Testis (tissue), 2 donors: ENCODE measurements at regions not wholly inside any gene's neighbourhood (a gene's known extent, or its start where the extent isn't known, plus 50 kb on each side); places are given as distances from the start of the nearest gene placed in this dataset.

Experiments
- DNase-seq: peaks from one replicate; pipeline ENCODE4 v3.0.0-alpha.2; 2019
- H3K27ac ChIP-seq, 2 donors: fragments of 200-600 bp; sonication (generic); one replicate each; pipeline ENCODE4 v1.5.1; 2019
- H3K27me3 ChIP-seq: fragments of 200-600 bp; sonication (generic); one replicate; pipeline ENCODE4 v1.5.1; 2019
- H3K36me3 ChIP-seq: fragments of 200-600 bp; sonication (generic); one replicate; pipeline ENCODE4 v1.5.1; 2017; ENCODE audit warnings: low read depth; ENCODE audit errors: missing control alignments
- H3K4me1 ChIP-seq: fragments of 200-600 bp; sonication (generic); one replicate; pipeline ENCODE4 v1.5.1; 2019
- H3K4me3 ChIP-seq, 2 donors: fragments of 200-600 bp; sonication (generic); one replicate each; pipeline ENCODE4 v1.5.1; 2017 to 2019
- H3K9me3 ChIP-seq: fragments of 200-600 bp; sonication (generic); one replicate; pipeline ENCODE4 v1.5.1; 2017
- POLR2A ChIP-seq: fragments of 450-650 bp; IDR thresholded peaks from one replicate; pipeline ENCODE4 v1.6.1; 2017; ENCODE audit warnings: antibody characterized with exemption, mild to moderate bottlenecking, moderate library complexity
- WGBS, 2 donors: methylation state at CpG; one replicate each; pipeline ENCODE4 v1.1.5; 2018; 5-methylcytosine and 5-hydroxymethylcytosine counted together
- intact Hi-C: fragments of 100-400 bp; cut with DNase I; formaldehyde crosslinking; loops from one replicate; pipeline ENCODE4 v1.15.1; 2023; ENCODE audit warnings: low total_unique reads
- TF ChIP-seq, protein P1 (sequence below), 3 experiments: fragments of 450-650 bp in 2 of 3; fragments of 200-600 bp in 1 of 3; sonication (generic) in 1 of 3; IDR thresholded peaks; one replicate each; pipeline ENCODE4 v1.5.1; 2016 to 2019; ENCODE audit warnings: antibody characterized with exemption in 3 of 3, mild to moderate bottlenecking in 2 of 3, moderate library complexity in 1 of 3

DNA sequence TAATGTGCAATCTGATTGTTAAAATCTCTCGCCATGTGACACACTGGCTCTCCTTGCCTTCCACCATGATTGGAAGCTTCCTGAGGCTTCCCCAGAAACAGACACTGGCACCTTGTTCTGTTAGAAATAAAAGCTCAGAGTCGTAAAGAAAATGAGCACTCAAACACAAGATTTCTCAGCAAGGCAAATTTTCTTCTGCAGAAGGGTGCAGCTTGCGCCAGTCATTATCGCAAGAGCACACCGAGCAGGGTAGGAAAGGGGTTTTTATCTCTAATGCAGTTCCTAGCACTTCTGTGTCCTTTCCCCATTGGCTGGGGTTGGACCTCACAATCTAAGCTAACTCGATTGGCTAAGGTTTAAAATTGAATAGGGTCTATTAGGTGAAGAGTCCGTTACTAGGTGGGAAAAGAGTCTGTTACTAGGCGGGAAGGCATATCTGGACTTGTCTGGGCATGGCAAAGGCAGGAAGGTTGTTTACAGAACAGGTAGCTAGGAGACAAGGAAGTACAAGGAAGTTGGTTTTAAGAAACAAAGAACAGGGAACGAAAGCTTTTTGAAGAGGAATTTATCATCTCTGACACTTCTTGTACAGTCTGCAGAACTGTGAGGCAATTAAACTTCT lies 62.6 kb upstream of the BICD1 start:
- Histone ChIP-seq H3K27ac (no peak overlapping the region), H3K4me3 (no peak overlapping the region), H3K36me3 (no peaks in the 10 kb centered on the region), H3K27me3 (no peaks in the 10 kb centered on the region), H3K9me3 (no peaks in the 10 kb centered on the region), H3K4me1 (peaks cover 15% of the 10 kb centered on the region)
- no peak for TF ChIP-seq POLR2A
- TF ChIP-seq, protein P1, sequence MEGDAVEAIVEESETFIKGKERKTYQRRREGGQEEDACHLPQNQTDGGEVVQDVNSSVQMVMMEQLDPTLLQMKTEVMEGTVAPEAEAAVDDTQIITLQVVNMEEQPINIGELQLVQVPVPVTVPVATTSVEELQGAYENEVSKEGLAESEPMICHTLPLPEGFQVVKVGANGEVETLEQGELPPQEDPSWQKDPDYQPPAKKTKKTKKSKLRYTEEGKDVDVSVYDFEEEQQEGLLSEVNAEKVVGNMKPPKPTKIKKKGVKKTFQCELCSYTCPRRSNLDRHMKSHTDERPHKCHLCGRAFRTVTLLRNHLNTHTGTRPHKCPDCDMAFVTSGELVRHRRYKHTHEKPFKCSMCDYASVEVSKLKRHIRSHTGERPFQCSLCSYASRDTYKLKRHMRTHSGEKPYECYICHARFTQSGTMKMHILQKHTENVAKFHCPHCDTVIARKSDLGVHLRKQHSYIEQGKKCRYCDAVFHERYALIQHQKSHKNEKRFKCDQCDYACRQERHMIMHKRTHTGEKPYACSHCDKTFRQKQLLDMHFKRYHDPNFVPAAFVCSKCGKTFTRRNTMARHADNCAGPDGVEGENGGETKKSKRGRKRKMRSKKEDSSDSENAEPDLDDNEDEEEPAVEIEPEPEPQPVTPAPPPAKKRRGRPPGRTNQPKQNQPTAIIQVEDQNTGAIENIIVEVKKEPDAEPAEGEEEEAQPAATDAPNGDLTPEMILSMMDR (IDR thresholded peaks at IDR 0.05): no peak
- 77 to 90% methylated on average over 9 of the region's 9 CpGs for WGBS, 2 donors
- DNase-seq: no peak
- intact Hi-C loops: no loop called here

DNA sequence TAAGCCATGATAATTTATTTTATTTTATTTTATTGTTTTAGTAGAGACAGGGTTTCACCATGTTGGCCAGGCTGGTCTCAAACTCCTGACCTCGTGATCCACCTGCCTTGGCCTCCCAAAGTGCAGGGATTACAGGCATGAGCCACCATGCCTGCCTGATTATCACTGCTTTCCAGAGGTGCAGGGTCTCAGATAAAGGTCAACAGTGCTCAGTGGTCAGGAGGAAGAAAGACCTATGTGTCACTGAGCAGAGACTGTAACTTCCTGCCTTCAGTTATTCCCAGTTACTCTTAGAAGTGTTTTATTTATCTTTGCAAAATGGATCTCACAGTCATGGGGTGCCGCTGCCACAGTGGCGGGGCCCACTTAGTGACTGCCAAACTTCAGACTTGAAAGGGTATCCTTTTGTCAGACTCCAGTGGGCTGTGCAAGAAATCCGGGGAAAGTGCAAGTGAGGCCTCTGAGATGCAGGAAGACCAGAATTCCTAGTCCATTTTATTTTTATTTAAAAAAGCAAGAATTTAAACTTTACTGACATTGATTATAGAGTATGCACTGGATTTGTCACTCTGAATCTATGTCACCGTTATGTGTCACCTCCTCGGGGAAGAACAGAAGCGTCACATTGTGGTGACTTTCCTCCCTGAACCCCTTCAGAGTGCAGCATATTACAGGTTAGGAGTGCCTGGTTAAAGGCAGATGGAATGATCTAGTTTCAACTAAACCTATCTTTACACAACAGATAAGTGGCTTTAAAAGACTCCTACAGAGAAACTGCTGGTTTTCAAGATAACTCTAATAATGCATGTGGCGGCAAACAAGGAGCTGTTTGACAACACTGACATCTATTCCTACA lies 59.1 kb upstream of the BICD1 start:
- no peaks in the 10 kb centered on the region for H3K9me3 ChIP-seq
- no peak for DNase-seq
- H3K27ac ChIP-seq: no peak overlapping the region
- WGBS, 2 donors: 86 to 88% methylated on average over 8 of the region's 8 CpGs
- H3K4me3 ChIP-seq: no peak overlapping the region
- intact Hi-C loops: no loop called here
- TF ChIP-seq POLR2A: no peak
- TF ChIP-seq, protein P1 (IDR thresholded peaks at IDR 0.05): no peak
- peaks cover 9% of the 10 kb centered on the region for H3K4me1 ChIP-seq
- H3K36me3 ChIP-seq: no peaks in the 10 kb centered on the region
- H3K27me3 ChIP-seq: no peaks in the 10 kb centered on the region

DNA sequence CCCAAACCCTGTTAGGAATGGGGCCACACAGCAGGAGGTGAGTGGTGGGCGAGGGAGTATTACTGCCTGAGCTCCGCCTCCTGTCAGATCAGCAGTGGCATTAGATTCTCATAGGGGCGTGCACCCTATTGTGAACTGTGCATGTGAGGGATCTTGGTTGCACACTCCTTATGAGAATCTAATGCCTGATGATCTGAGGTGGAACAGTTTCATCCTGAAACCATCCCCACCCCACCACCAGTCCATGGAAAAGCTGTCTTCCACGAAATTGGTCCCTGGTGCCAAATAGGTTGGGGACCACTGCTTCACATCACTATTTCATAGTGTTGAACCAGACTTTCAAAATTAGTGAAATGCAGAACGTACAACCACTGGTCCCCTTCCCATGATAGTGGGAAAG lies 57.9 kb upstream of the BICD1 start:
- peaks cover 11% of the 10 kb centered on the region for H3K4me1 ChIP-seq
- H3K4me3 ChIP-seq: no peak overlapping the region
- intact Hi-C loops: no loop called here
- no peaks in the 10 kb centered on the region for H3K9me3 ChIP-seq
- TF ChIP-seq POLR2A: no peak
- TF ChIP-seq, protein P1 (IDR thresholded peaks at IDR 0.05): no peak
- no peak overlapping the region for H3K27ac ChIP-seq
- no peak for DNase-seq
- no peaks in the 10 kb centered on the region for H3K27me3 ChIP-seq
- no peaks in the 10 kb centered on the region for H3K36me3 ChIP-seq
- 76 to 95% methylated on average over 5 of the region's 5 CpGs for WGBS, 2 donors

DNA sequence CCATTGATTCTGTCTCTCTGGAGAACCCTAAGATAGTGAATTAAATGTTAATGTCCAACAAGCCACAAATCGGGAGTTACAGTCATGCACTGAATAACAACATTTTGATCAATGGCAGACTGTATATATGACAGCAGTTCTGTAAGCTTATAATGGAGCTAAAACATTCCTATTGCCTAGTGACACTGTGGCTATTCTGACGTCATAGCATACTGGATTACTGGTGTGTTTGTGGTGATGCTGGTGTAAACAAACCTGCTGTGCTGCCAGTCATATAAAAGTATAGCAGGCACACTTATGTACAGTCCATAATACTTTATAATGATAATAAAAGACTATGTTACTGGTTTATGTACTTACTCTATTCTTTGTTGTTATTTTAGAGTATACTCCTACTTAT lies 56.7 kb upstream of the BICD1 start:
- H3K27ac ChIP-seq: no peak overlapping the region
- intact Hi-C loops: no loop called here

More for the DNA sequence above, 56.7 kb upstream of the BICD1 start:
- Histone ChIP-seq H3K27me3 (no peaks in the 10 kb centered on the region), H3K4me1 (peaks cover 11% of the 10 kb centered on the region), H3K36me3 (no peaks in the 10 kb centered on the region), H3K9me3 (no peaks in the 10 kb centered on the region), H3K4me3 (no peak overlapping the region)
- WGBS, 2 donors: 38 to 80% methylated on average over 2 of the region's 2 CpGs
- no peak for DNase-seq
- no peak for TF ChIP-seq POLR2A
- TF ChIP-seq, protein P1 (IDR thresholded peaks at IDR 0.05): no peak
